OCI-LY7 (cell line): ENCODE measurements at regions not wholly inside any gene's neighbourhood (a gene's known extent, or its start where the extent isn't known, plus 50 kb on each side); places are given as distances from the start of the nearest gene placed in this dataset.

ENCODE experiments used
- BruUV-seq: library from RNA; stranded (reverse); fragments of 400-500 nt; replicated peaks from 2 replicates; lab custom pipeline; 2021; lab: Mats Ljungman, UMichigan
- CTCF ChIA-PET: fragments of 300-600 bp; sonication (Branson Sonifier 250); formaldehyde crosslinking; loops from one replicate; lab custom pipeline; 2022; ENCODE audit warnings: antibody characterized with exemption; ENCODE audit not compliant: unreplicated experiment; lab: Charles Lee
- POLR2A ChIA-PET: fragments of 300-600 bp; sonication (Branson Sonifier 250); formaldehyde crosslinking; loops from one replicate; lab custom pipeline; 2022; ENCODE audit warnings: antibody characterized with exemption; lab: Charles Lee
- DNase-seq: peaks from one replicate; pipeline ENCODE4 v3.0.0-alpha.2; 2015; ENCODE audit warnings: low spot score
- H2AFZ ChIP-seq: fragments of 200-600 bp; sonication (generic), shearing (Covaris generic); 2 replicates; pipeline ENCODE4 v1.6.1; 2014; ENCODE audit warnings: mild to moderate bottlenecking, antibody characterized with exemption, low read length, moderate library complexity
- H3K27ac ChIP-seq: fragments of 200-600 bp; sonication (generic); 2 replicates; pipeline ENCODE4 v1.5.1; 2014; ENCODE audit warnings: mixed run types, low read depth, mild to moderate bottlenecking, moderate library complexity, low read length, inconsistent platforms; ENCODE audit not compliant: poor library complexity, severe bottlenecking
- H3K36me3 ChIP-seq: fragments of 200-600 bp; sonication (generic); 2 replicates; pipeline ENCODE4 v1.6.1; 2014; ENCODE audit warnings: mild to moderate bottlenecking, antibody characterized with exemption, low read length, moderate library complexity, mixed read lengths; ENCODE audit not compliant: insufficient read depth
- H3K4me1 ChIP-seq: fragments of 200-600 bp; sonication (generic); 2 replicates; pipeline ENCODE4 v1.5.1; 2014; ENCODE audit warnings: mild to moderate bottlenecking, low read length; ENCODE audit not compliant: insufficient read depth, poor library complexity, severe bottlenecking
- H3K4me2 ChIP-seq: fragments of 200-600 bp; sonication (generic); 2 replicates; pipeline ENCODE4 v1.6.1; 2014; ENCODE audit warnings: mild to moderate bottlenecking, low read length
- H3K4me3 ChIP-seq: fragments of 200-600 bp; sonication (generic); 2 replicates; pipeline ENCODE4 v1.5.1; 2014; ENCODE audit warnings: mild to moderate bottlenecking, low read depth, low read length; ENCODE audit not compliant: poor library complexity, severe bottlenecking
- H3K79me2 ChIP-seq: fragments of 200-600 bp; sonication (generic); 2 replicates; pipeline ENCODE4 v1.6.1; 2016; ENCODE audit warnings: low read depth, mild to moderate bottlenecking, low read length, moderate library complexity, mixed read lengths; ENCODE audit not compliant: insufficient read depth
- H3K9me2 ChIP-seq: fragments of 200-600 bp; sonication (generic); 2 replicates; pipeline ENCODE4 v1.6.1; 2016; ENCODE audit warnings: mild to moderate bottlenecking, low read length, mixed read lengths; ENCODE audit not compliant: insufficient read depth
- H3K9me3 ChIP-seq: fragments of 200-600 bp; sonication (generic); 2 replicates; pipeline ENCODE4 v1.6.1; 2014; ENCODE audit warnings: mild to moderate bottlenecking, mixed run types, low read length, mixed read lengths
- H4K20me1 ChIP-seq: fragments of 200-600 bp; sonication (generic); 2 replicates; pipeline ENCODE4 v1.6.1; 2014; ENCODE audit warnings: mild to moderate bottlenecking, antibody characterized with exemption, low read length, moderate library complexity, mixed read lengths; ENCODE audit not compliant: insufficient read depth
- CTCF ChIP-seq: fragments of 200-600 bp; sonication (generic); conservative IDR thresholded peaks from 2 replicates; pipeline ENCODE4 v1.5.1; 2014; ENCODE audit warnings: mild to moderate bottlenecking, antibody characterized with exemption, low read length, moderate library complexity, mixed read lengths
- EZH2phosphoT487 ChIP-seq: fragments of 200-600 bp; sonication (generic); IDR thresholded peaks from 2 replicates; pipeline ENCODE4 v1.6.1; 2018; ENCODE audit warnings: low read depth, borderline replicate concordance, mild to moderate bottlenecking, mixed run types, antibody characterized with exemption, low read length, moderate library complexity, mixed read lengths
- intact Hi-C: fragments of 100-400 bp; cut with micrococcal nuclease; formaldehyde crosslinking; loops from one replicate; pipeline ENCODE4 v1.10.0; 2022; ENCODE audit not compliant: unreplicated experiment

GRCh38 chr10:52571516-52572182 is 200.9 kb downstream of the MBL2 start:
- H3K9me2 ChIP-seq = no peaks in the 10 kb centered on the region
- no peaks in the 10 kb centered on the region for H3K36me3 ChIP-seq
- intact Hi-C loops = no loop called here
- no TSS peak for BruUV-seq
- H3K4me2 ChIP-seq = no peak overlapping the region
- H3K27ac ChIP-seq = no peak overlapping the region
- ChIA-PET CTCF (no interaction called here), POLR2A (no interaction called here)
- DNase-seq = no peak
- H3K4me1 ChIP-seq = no peaks in the 10 kb centered on the region
- H3K4me3 ChIP-seq = no peak overlapping the region
- H3K79me2 ChIP-seq = no peaks in the 10 kb centered on the region
- no peak for TF ChIP-seq CTCF
- no peak overlapping the region for H2AFZ ChIP-seq
- H4K20me1 ChIP-seq = no peaks in the 10 kb centered on the region
- no peaks in the 10 kb centered on the region for H3K9me3 ChIP-seq

- H3K9me2 ChIP-seq = no peaks in the 10 kb centered on the region
- CTCF ChIA-PET = no interaction called here
- H4K20me1 ChIP-seq = no peaks in the 10 kb centered on the region
- intact Hi-C loops = no loop called here
- H3K4me3 ChIP-seq = no peak overlapping the region
- no peak overlapping the region for H2AFZ ChIP-seq
- H3K79me2 ChIP-seq = no peaks in the 10 kb centered on the region
- H3K9me3 ChIP-seq = no peaks in the 10 kb centered on the region
- no peak overlapping the region for H3K4me2 ChIP-seq
- DNase-seq = no peak
- TF ChIP-seq CTCF = no peak
- TF ChIP-seq EZH2phosphoT487 = no peak
- POLR2A ChIA-PET = no interaction called here
- H3K4me1 ChIP-seq = no peaks in the 10 kb centered on the region
- H3K27ac ChIP-seq = no peak overlapping the region
- no peaks in the 10 kb centered on the region for H3K36me3 ChIP-seq
- BruUV-seq = no TSS peak
These were observed 199.2 kb downstream of the MBL2 start for GRCh38 chr10:52573347-52573746.

- TF ChIP-seq EZH2phosphoT487 (no peak), CTCF (no peak)
- H3K4me1 ChIP-seq = no peaks in the 10 kb centered on the region
- CTCF ChIA-PET = no interaction called here
- no TSS peak for BruUV-seq
- POLR2A ChIA-PET = no interaction called here
- intact Hi-C loops = no loop called here
- H3K27ac ChIP-seq = no peak overlapping the region
- H3K9me3 ChIP-seq = no peaks in the 10 kb centered on the region
- no peaks in the 10 kb centered on the region for H3K36me3 ChIP-seq
- H3K9me2 ChIP-seq = no peaks in the 10 kb centered on the region
- DNase-seq = no peak
- no peak overlapping the region for H3K4me2 ChIP-seq
- H2AFZ ChIP-seq = no peak overlapping the region
- H3K79me2 ChIP-seq = no peaks in the 10 kb centered on the region
- no peak overlapping the region for H3K4me3 ChIP-seq
- no peaks in the 10 kb centered on the region for H4K20me1 ChIP-seq
These were observed 197.9 kb downstream of the MBL2 start for GRCh38 chr10:52574697-52575096.
